ENCODE measurements at regions not wholly inside any gene's neighbourhood (a gene's known extent, or its start where the extent isn't known, plus 50 kb on each side); places are given as distances from the start of the nearest gene placed in this dataset.

DNA sequence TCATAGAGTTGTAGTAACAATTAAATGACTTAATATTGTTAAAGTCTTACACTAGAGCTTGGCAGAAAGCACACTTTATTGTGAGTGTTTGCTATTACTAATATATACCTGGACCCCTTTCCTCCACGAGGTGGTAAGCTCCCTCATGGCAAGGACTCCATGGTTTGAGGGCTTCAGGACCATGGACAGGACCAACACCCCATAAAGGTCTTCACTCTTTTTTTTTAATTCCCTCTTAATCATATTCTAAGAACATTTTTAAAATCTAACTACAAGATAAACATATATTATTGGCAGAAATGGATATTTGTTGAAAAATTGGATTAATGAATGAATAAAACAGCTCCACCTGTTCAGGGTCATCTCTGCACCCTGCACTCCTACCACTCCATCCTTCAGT lies 154.5 kb downstream of the CBLN1 start:
- no peak for DNase-seq (ENCODE audit: low spot score)

DNA sequence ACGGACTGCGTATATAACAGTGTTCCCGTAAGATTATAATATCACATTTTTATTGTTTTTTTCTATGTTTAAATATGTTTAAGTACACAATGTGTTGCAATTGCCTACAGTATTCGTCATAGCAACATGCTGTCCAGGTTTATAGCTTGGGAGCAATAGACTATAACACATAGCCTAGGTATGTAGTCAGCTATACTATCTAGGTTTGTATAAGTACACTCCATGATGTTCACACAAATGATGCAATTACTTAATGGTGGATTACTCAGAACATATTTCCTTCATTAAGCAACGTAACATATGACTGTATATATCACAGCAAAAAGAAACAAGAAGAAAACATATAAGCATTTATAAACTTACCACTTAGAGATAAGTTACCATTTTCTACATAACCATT lies 160.0 kb downstream of the CBLN1 start:
- DNase-seq (ENCODE audit: low spot score), result no peak

GRCh38 chr16:49120631-49121030 lies 161.0 kb downstream of the CBLN1 start:
- DNase-seq (ENCODE audit: low spot score), result no peak

DNA sequence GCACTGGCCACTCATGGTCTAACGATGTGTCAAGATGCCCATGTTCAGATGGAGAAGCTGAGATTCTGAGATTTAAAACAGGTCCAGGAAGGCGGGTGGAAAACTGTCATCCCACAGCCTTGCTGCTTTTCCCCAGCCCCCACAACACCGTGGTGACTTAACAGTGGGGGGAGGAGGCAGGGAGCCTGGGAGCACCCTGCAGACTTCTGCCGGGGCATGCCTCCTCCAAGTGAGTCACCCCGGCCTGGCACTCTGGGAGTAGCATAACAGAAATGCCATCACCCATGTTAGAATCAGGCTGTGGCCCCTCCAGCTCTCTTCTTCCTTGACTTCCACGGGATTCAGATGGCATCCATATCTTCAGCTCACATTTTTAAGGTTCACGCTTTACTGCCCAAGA lies 164.8 kb downstream of the CBLN1 start:
- DNase-seq (ENCODE audit: low spot score), result no peak

- no peak for DNase-seq (ENCODE audit: low spot score)
These were observed 165.7 kb downstream of the CBLN1 start for GRCh38 chr16:49115956-49116355.

- peak; percentile 83 for DNase-seq (ENCODE audit: low spot score)
These were observed 168.9 kb downstream of the CBLN1 start for GRCh38 chr16:49112754-49113153.

- no peak for DNase-seq (ENCODE audit: low spot score)
These were observed 170.3 kb downstream of the CBLN1 start for GRCh38 chr16:49111351-49111750.

DNA sequence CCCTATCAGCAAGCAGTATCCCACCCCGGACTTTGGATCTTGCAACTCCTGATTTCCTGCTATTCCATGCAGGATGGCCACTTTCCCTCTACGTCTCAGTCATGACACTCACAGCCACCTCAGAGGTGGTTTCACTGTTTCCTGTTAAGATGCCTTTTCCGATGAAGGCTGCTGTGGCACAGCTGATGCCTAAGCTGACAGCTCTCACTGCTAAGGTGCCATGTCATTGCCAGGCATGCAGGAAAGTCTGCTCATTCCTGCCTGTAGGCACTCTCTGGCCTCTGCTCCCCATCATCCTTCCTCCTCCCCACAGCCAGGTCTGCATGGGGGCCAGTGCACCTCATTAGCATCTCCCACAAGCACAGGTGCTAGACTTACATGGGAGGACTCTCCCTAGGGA lies 173.0 kb downstream of the CBLN1 start:
- DNase-seq (ENCODE audit: low spot score), result no peak

DNA sequence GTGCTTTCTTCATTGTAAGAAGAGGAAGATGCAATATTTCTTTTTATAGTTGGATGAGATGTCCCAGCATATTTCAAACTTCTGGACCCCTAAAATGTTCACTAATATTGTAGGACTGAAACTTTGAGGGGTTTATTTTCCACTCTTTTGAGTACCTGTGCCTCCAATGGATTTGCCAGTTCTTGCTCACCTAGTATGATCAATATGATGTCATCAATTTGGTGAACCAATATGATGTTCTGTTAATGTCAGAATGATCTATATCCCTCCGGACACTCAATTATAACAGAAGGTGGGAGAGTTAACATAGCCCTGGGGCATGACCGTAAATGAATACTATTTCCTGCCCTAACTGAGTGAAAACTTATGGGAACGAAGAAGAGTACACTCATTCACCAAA lies 178.3 kb downstream of the CBLN1 start:
- no peak for DNase-seq (ENCODE audit: low spot score)

GRCh38 chr16:49101997-49102396 lies 179.6 kb downstream of the CBLN1 start:
- no peak for DNase-seq (ENCODE audit: low spot score)

DNA sequence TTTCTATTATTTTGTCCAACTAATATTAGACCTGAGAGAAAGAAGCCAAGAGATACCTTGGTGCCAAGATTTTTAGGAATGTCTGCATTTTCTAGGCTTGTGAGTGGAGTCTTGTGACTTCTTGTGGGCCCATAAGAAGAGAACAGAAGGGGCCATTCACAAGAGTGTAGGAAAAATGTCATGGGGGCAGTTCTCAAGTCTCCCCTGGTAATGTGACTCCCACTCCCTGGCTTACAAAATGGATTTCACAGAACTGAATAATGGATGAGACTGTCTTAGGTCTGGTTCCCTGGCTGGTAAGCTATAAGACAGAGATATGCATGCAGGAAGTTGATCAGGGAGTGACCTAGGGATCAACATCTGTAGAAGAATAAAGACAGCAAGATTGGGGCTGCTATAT lies 181.3 kb downstream of the CBLN1 start:
- DNase-seq (ENCODE audit: low spot score), result no peak

- DNase-seq (ENCODE audit: low spot score), result no peak
These were observed 183.7 kb downstream of the CBLN1 start for GRCh38 chr16:49097964-49098363.

DNA sequence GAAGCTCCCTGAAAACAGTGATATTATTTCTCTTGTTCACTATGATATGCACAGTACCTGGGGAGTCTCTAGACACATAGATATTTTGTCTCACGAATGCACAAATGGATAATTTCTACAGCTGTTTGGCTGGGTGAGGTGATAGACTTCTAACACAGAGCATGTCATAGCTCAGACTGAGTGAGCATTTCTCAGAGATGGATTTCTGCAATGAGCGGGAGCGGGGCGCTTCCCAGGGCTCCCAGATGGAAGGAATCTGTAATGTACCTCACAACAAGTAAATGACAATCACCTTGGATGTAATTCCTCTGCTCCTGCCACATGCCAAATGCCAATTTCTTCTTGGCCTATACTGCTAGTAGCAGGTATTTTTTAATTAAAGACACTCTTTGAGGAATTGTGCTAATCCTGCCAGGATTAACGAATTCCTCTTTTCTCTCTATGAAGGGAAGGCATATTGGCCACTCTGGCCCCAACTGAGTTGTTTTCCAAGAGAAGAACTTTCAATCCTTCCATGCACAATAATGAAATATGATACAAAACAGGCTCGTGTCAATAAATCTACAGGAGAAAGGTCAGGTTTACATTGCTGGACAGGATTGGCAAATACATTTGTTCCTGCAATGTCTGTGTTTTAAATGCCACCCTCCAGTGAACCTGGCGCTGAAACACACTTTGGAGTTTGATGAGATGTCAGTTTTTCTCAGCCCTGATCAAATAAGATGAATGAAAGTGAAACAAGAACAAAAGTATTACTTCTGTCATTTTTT lies 185.3 kb downstream of the CBLN1 start:
- peak; percentile 13 for DNase-seq (ENCODE audit: low spot score)

- no peak for DNase-seq (ENCODE audit: low spot score)
These were observed 186.1 kb downstream of the CBLN1 start for GRCh38 chr16:49095539-49095938.

GRCh38 chr16:49094471-49094870 lies 187.2 kb downstream of the CBLN1 start:
- DNase-seq (ENCODE audit: low spot score), result no peak

DNA sequence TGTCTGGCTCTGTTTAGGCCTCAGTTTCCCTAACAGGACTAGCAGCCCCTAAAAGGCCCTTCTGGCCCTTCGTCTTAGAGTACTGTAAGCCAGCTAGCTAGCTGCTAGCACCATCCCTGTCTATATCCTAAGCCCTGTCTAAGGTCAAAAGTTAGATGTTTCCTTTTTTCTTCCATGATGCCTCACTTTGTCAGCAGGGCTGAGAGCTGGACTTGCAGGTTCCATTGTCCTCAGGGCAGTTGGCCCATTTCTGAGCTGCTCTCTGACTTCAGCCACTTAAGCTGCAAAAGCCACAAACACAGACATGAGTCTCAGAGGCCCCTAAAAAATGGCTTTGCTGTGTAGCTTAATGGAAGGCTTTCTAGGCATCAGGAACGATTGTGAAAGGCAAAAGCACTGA lies 187.7 kb downstream of the CBLN1 start:
- DNase-seq (ENCODE audit: low spot score), result no peak

DNA sequence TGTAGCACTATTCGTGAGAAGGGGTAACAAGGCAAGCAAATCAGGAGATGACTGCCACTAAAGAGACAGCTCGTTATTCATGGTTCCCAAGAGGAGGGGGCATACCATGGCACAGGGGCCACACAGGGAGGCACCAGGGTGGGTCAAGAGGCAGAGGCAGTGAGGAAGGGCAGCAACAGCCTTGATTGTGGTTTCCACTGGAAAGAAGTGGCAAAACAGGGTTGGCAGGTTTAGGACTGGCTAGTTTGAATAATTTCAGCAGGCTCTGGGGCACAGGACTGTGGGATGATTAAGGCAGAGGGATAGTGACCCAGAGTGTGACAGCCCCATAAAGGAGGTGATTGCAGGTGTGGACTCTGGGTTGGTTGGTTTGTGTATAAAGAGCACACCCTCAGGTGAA lies 188.9 kb downstream of the CBLN1 start:
- DNase-seq (ENCODE audit: low spot score), result no peak

- DNase-seq (ENCODE audit: low spot score), result no peak
These were observed 192.1 kb downstream of the CBLN1 start for GRCh38 chr16:49089533-49089932.

- no peak for DNase-seq (ENCODE audit: low spot score)
These were observed 192.6 kb downstream of the CBLN1 start for GRCh38 chr16:49089039-49089438.

DNA sequence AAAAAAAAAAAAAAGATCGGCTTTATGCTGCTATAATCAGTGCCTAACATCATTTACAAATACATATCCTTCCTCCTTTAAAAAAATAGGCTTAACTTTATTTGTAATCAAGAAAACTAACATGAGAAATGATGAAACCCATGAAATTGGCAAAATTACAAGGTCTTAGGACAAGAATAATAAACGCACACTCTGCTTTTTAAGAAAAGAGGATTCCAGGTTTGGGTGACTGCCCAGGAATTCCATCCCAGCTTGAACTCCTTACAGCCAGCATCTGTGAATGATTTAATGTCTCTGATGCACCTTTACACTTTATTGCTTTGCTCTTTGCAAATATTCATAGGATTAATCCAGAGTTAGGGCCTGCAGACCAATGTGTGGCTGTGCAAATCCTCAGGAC lies 196.0 kb downstream of the CBLN1 start:
- peak; percentile 3 for DNase-seq (ENCODE audit: low spot score)

DNA sequence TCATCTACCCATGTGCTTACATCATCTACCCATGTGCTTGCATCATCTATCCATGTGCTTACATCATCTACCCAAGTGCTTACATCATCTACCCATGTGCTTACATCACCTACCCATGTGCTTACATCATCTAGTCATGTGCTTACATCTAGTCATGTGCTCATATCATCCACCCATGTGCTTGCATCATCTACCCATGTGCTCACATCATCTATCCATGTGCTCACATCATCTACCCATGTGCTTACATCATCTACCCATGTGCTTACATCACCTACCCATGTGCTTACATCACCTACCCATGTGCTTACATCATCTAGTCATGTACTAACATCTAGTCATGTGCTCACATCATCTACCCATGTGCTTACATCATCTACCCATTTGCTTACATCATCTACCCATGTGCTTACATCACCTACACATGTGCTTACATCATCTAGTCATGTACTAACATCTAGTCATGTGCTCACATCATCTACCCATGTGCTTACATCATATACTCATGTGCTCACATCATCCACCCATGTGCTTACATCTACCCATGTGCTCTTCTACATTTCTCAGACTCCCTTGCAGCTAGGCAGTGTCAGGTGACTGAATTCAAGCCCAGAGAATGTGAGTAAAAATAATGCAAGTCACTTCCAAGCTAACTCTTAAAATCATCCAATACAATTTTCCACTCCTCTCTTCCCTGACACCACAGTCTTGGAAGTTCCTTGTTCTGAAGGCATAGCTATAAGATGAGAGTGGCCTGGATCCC lies 196.8 kb downstream of the CBLN1 start:
- no peak for DNase-seq (ENCODE audit: low spot score)

DNA sequence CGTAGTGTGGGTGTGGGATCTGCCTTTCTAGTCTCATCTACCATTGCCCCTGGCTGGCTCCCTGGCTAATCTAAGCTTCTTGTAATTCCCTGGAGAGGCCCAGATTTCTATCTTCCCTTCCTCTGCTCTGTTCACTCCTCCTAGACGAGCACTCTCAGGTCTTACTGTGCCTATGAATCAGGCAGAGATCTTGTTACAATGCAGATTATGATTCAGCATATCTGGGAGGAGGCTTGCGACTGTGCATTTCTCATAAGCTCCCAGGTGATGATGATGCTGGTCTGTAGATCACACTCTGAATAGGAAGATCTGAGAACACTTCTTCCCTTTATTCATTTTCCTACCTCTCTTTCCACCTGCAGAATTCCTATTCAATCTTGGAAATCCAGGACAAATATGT lies 200.1 kb downstream of the CBLN1 start:
- no peak for DNase-seq (ENCODE audit: low spot score)

- DNase-seq (ENCODE audit: low spot score), result no peak
These were observed 200.6 kb downstream of the CBLN1 start for GRCh38 chr16:49081086-49081485.

GRCh38 chr16:49078571-49078970 lies 203.1 kb downstream of the CBLN1 start:
- DNase-seq (ENCODE audit: low spot score), result no peak

Data from cerebellar cortex (tissue), 1 donor.